BJ (cell line): ENCODE measurements at regions not wholly inside any gene's neighbourhood (a gene's known extent, or its start where the extent isn't known, plus 50 kb on each side); places are given as distances from the start of the nearest gene placed in this dataset.

Experiments
- CTCF ChIA-PET: fragments of 350-600 bp; formaldehyde crosslinking; extraction: SDS; loops from one replicate; lab custom pipeline; 2021; ENCODE audit warnings: antibody characterized with exemption, inconsistent platforms; lab: Yijun Ruan, JAX
- POLR2A ChIA-PET: fragments of 300-600 bp; sonication (Branson Sonifier 250); formaldehyde crosslinking; extraction: SDS; loops from one replicate; lab custom pipeline; 2021; ENCODE audit warnings: antibody characterized with exemption; lab: Charles Lee
- DNase-seq: peaks from one replicate; pipeline ENCODE4 v3.0.0-alpha.2; 2011; ENCODE audit warnings: low read depth
- H3K27me3 ChIP-seq: 2 replicates; pipeline ENCODE4 v1.6.0; 2011; ENCODE audit warnings: low read length; ENCODE audit not compliant: control insufficient read depth, insufficient read depth
- H3K36me3 ChIP-seq: 2 replicates; pipeline ENCODE4 v1.5.1; 2011; ENCODE audit warnings: low read length; ENCODE audit not compliant: control insufficient read depth, insufficient read depth
- H3K4me3 ChIP-seq: 2 replicates; pipeline ENCODE4 v1.5.1; 2011; ENCODE audit warnings: low read depth, mild to moderate bottlenecking, control low read depth, low read length
- TF ChIP-seq, protein P1 (sequence below): IDR thresholded peaks from 2 replicates; pipeline ENCODE4 v1.5.1; 2011; ENCODE audit warnings: low read depth, mild to moderate bottlenecking, control low read depth, inconsistent platforms, low read length, moderate library complexity; ENCODE audit not compliant: insufficient read depth

DNA sequence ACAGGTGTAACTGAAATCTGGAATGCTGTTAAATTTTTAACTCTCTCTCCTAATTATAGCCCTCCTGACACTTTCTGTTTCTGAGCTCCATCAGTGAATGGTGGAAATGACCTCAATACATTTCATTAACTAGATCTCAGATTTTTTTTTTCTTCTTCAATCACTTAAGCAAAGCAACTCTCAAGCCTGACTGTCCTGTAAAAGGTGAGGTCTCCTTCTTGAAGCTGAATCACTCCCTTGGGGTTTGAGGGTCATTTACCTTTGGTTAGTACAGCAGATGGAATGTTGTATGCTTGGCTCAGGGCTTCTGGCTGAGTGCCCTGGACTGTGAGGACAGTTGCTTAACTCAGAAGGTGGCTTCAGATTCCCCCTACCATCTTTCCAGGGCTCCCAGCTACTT is 518.7 kb downstream of the PTPRC start:
- Histone ChIP-seq H3K27me3 (no peaks in the 10 kb centered on the region), H3K4me3 (no peak overlapping the region), H3K36me3 (no peaks in the 10 kb centered on the region)
- TF ChIP-seq, protein P1, sequence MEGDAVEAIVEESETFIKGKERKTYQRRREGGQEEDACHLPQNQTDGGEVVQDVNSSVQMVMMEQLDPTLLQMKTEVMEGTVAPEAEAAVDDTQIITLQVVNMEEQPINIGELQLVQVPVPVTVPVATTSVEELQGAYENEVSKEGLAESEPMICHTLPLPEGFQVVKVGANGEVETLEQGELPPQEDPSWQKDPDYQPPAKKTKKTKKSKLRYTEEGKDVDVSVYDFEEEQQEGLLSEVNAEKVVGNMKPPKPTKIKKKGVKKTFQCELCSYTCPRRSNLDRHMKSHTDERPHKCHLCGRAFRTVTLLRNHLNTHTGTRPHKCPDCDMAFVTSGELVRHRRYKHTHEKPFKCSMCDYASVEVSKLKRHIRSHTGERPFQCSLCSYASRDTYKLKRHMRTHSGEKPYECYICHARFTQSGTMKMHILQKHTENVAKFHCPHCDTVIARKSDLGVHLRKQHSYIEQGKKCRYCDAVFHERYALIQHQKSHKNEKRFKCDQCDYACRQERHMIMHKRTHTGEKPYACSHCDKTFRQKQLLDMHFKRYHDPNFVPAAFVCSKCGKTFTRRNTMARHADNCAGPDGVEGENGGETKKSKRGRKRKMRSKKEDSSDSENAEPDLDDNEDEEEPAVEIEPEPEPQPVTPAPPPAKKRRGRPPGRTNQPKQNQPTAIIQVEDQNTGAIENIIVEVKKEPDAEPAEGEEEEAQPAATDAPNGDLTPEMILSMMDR = no peak
- no peak for DNase-seq
- POLR2A ChIA-PET = interaction anchor here (0.6 kb wide), 1 partner anchor 550 kb away, joined by 4 read pairs; no protein-coding TSS in a partner anchor
- CTCF ChIA-PET = interaction anchor here (0.7 kb wide), 1 partner anchor 839 kb away, joined by 3 read pairs; no protein-coding TSS in a partner anchor

DNA sequence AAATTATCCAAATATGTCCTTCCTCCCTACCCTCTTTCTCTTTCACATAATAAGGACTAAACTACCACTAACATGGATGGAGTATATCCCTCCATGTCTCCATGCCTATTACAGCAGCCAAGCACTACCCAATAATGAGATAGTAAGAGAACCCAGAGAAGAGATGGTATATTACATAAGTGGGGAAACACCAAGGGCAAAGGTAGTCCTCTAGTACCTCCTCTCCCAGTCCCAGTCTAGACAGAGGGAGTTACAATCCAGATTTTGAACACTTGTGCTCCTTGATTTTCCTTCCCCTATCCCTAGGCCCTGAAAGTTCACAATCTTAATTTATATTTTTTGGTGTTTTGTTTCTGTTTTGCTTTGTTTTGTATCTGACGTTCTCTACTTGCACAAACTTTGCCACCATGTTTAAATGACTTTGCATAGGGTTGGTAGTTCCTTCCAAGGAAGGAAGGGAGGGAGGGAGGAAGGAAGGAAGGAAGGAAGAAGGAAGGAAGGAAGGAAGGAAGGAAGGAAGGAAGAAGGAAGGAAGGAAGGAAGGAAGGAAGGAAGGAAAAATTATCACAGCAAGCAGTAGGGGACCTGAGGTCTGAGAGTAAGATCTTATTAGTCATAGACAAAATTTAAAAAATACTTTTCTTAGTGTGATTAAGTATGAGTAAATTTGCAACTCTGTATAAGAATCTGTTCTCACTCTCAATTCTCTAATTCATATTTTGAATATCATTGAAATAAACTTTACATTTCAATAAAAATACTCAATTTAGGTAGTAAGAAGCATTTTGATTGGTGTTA is 521.9 kb downstream of the PTPRC start:
- Histone ChIP-seq H3K27me3 (no peaks in the 10 kb centered on the region), H3K4me3 (no peak overlapping the region), H3K36me3 (no peaks in the 10 kb centered on the region)
- ChIA-PET CTCF (interaction anchor here (0.6 kb wide), 1 partner anchor 13 kb away, joined by 4 read pairs; no protein-coding TSS in a partner anchor), POLR2A (no interaction called here)
- TF ChIP-seq, protein P1 = no peak
- no peak for DNase-seq

DNA sequence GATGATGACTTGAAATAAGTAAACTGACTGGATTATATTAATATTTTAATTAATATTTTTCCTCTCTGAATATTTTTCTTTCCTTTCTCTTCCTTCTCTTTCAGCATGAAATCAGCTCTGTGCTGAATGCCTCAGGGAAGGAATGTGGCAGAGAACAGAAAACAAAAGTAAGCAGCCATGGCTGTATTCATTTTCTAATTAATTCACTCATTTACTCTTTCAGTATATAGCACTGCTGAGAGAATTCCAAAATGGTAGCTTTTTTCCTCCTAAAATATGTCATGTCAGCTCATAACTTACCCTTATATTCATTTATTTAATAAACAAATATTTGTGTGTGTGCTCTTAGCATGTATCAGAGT is 522.5 kb downstream of the PTPRC start:
- H3K36me3 ChIP-seq = no peaks in the 10 kb centered on the region
- CTCF ChIA-PET = interaction anchor here (0.6 kb wide), 1 partner anchor 12 kb away, joined by 4 read pairs; no protein-coding TSS in a partner anchor

DNA sequence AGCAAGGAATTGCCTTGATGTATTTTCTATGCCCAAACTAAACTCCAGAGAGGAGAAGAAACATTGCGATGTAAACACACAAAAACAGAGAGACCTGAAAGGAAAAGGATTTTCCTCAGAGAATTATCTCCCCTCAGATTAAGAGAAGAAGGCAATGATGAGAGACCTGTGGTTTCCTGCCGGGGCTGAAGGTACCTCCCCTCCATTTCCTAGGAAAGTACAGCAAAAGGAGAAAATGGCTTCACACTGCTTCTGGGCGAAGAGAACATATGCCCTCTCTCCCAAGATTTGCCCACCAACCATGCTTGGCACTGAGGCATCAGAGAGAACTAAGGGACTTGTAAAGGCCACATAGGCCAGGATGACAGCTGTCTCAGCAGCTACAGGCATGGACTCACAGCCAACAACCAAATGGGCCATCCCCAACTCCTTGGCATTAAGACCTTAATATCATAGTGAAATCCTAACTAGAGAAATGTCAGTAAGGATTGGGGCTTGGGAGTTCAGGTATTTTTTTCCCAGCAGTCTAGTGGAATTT is 523.0 kb downstream of the PTPRC start:
- no peaks in the 10 kb centered on the region for H3K27me3 ChIP-seq
- POLR2A ChIA-PET = no interaction called here
- CTCF ChIA-PET = interaction anchor here (0.6 to 1.2 kb wide), 3 partner anchors 7 to 568 kb away, joined by 3 to 4 read pairs (median 3); no protein-coding TSS in a partner anchor
- TF ChIP-seq, protein P1 = no peak
- DNase-seq = no peak
- H3K36me3 ChIP-seq = no peaks in the 10 kb centered on the region
- no peak overlapping the region for H3K4me3 ChIP-seq

More for the DNA sequence above, 522.5 kb downstream of the PTPRC start:
- TF ChIP-seq, protein P1 = no peak
- Histone ChIP-seq H3K4me3 (no peak overlapping the region), H3K27me3 (no peaks in the 10 kb centered on the region)
- POLR2A ChIA-PET = no interaction called here
- no peak for DNase-seq

GRCh38 chr1:199163267-199163666 is 524.4 kb downstream of the PTPRC start:
- H3K4me3 ChIP-seq = no peak overlapping the region
- DNase-seq = no peak
- POLR2A ChIA-PET = no interaction called here
- CTCF ChIA-PET = interaction anchor here (1.2 kb wide), 1 partner anchor 9 kb away, joined by 3 read pairs; no protein-coding TSS in a partner anchor
- TF ChIP-seq, protein P1 = no peak
- H3K27me3 ChIP-seq = no peaks in the 10 kb centered on the region
- no peaks in the 10 kb centered on the region for H3K36me3 ChIP-seq
